NB4 (cell line): ENCODE measurements at regions not wholly inside any gene's neighbourhood (a gene's known extent, or its start where the extent isn't known, plus 50 kb on each side); places are given as distances from the start of the nearest gene placed in this dataset.

ENCODE experiments used
- DNase-seq: peaks from one replicate; pipeline ENCODE4 v3.0.0; 2010; ENCODE audit warnings: low read depth
- H3K4me3 ChIP-seq: one replicate; pipeline ENCODE4 v1.5.1; 2011; ENCODE audit warnings: mild to moderate bottlenecking, low read depth, low read length, moderate library complexity
- CTCF ChIP-seq: IDR thresholded peaks from one replicate; pipeline ENCODE4 v1.5.1; 2012; ENCODE audit warnings: low read depth, low read length
- MAX ChIP-seq: IDR thresholded peaks from 2 replicates; pipeline ENCODE4 v1.6.1; 2011; ENCODE audit warnings: low read depth, low read length
- MYC ChIP-seq: IDR thresholded peaks from 2 replicates; pipeline ENCODE4 v1.6.1; 2011; ENCODE audit warnings: low read depth, low read length
- POLR2A ChIP-seq: IDR thresholded peaks from 2 replicates; pipeline ENCODE4 v1.6.1; 2011; ENCODE audit warnings: mild to moderate bottlenecking; ENCODE audit not compliant: insufficient read length; ENCODE audit errors: extremely low read depth

- DNase-seq, result no peak
- H3K4me3 ChIP-seq, result no peak overlapping the region
- TF ChIP-seq MYC, result no peak
- TF ChIP-seq MAX, result no peak
- TF ChIP-seq POLR2A, result no peak
- TF ChIP-seq CTCF, result no peak
Observed at GRCh38 chr5:74224331-74224730, 416.2 kb downstream of the ENC1 start.

GRCh38 chr5:74222806-74223205 lies 417.7 kb downstream of the ENC1 start:
- DNase-seq, result no peak
- H3K4me3 ChIP-seq, result no peak overlapping the region
- no peak for TF ChIP-seq POLR2A
- no peak for TF ChIP-seq MAX
- TF ChIP-seq MYC, result no peak
- TF ChIP-seq CTCF, result no peak

GRCh38 chr5:74221413-74221812 lies 419.1 kb downstream of the ENC1 start:
- TF ChIP-seq MYC (no peak), POLR2A (no peak), MAX (no peak), CTCF (no peak)
- DNase-seq, result no peak
- H3K4me3 ChIP-seq, result no peak overlapping the region

GRCh38 chr5:74216012-74216411 lies 424.5 kb downstream of the ENC1 start:
- H3K4me3 ChIP-seq, result no peak overlapping the region
- TF ChIP-seq MAX (no peak), CTCF (no peak), POLR2A (no peak), MYC (no peak)
- no peak for DNase-seq

GRCh38 chr5:74212336-74212735 lies 428.2 kb downstream of the ENC1 start:
- TF ChIP-seq MYC (no peak), CTCF (peak; percentile 59)
- peak; percentile 72 for DNase-seq
- no peak overlapping the region for H3K4me3 ChIP-seq

GRCh38 chr5:74209571-74209970 lies 431.0 kb downstream of the ENC1 start:
- no peak for TF ChIP-seq MYC
- TF ChIP-seq POLR2A, result no peak
- TF ChIP-seq CTCF, result no peak
- no peak for TF ChIP-seq MAX
- no peak for DNase-seq
- no peak overlapping the region for H3K4me3 ChIP-seq
